ENCODE measurements at regions not wholly inside any gene's neighbourhood (a gene's known extent, or its start where the extent isn't known, plus 50 kb on each side); places are given as distances from the start of the nearest gene placed in this dataset.

DNA sequence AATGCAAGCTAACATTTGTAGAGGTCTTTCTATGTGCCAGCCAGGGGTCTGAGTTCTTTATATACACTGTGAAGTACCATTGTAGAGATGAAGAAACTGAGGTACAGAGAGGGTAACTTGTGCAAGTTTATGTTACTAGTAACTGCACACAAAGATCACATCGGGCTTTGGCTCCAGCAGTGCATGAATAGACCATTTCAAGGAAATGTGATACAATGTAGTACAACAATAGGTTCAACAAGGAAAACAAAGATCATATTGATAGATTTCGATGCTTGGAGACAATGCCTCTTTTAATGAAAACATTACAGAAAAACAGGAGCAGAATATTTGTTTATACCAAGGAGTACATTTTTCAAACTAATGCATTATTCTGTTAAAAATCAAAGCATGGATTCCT lies 115.3 kb downstream of the POLR2M start:
- in situ Hi-C loops (cut with HindIII; ENCODE audit: low sequenced_read_pairs) = no loop called here

- in situ Hi-C loops (cut with HindIII; ENCODE audit: low sequenced_read_pairs) = no loop called here
Observed at GRCh38 chr15:57823325-57823882, 116.9 kb downstream of the POLR2M start.

- in situ Hi-C loops (cut with HindIII; ENCODE audit: low sequenced_read_pairs) = no loop called here
Observed at GRCh38 chr15:57824186-57824585, 117.7 kb downstream of the POLR2M start.

DNA sequence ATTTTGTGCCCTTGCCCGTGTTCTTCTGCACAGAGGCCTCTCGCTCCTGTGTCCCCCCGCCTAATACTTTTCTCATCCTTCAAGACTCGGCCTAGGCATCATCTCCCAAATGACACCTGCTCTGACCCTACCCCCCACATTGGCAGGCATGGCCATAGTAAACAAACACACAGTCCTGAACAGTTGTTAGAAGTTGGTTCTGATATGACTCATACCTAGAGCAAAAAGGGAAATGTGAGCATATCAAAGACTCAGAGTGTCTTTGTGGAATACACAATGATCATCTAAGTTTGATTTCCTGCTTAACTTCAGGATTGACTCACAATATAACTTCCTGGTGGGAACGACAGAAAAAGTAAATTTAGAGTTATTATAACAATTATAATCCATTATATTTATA lies 120.5 kb downstream of the POLR2M start:
- in situ Hi-C loops (cut with HindIII; ENCODE audit: low sequenced_read_pairs) = no loop called here

GRCh38 chr15:57827971-57828370 lies 121.5 kb downstream of the POLR2M start:
- in situ Hi-C loops (cut with HindIII; ENCODE audit: low sequenced_read_pairs) = no loop called here

DNA sequence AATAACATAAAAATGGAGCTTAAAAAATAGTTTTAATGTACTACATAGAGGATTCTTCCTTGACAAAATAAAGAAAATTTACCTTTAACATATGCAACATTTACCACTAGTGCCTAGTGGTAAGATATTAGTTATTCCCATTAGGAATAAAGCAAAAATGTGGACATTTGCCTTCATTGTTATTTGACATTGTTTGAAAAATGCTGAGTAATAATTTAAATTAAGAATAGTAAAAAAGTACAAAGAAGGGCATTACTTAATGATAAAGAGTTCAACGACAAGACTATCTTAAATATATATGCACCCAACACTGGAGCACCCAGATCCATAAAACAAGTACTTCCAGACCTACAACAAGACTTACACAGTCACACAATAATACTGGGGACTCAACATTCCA lies 125.7 kb downstream of the POLR2M start:
- in situ Hi-C loops (cut with HindIII; ENCODE audit: low sequenced_read_pairs) = no loop called here

DNA sequence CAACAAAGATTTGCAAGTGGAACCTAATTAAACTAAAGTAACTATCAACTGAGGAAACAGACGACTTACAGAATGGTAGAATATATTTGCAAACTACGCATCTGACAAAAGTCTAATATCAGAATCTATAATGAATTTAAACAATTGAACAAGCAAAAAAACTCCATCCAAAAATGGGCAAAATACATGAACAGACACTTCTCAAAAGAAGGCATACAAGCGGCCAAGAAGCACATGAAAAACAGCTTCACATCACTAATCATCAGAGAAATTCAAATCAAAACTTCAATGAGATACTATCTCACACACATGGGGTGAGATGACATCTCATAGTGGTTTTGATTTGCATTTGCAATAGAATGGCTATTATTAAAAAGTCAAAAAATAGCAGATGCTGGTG lies 128.6 kb downstream of the POLR2M start:
- in situ Hi-C loops (cut with HindIII; ENCODE audit: low sequenced_read_pairs) = no loop called here

DNA sequence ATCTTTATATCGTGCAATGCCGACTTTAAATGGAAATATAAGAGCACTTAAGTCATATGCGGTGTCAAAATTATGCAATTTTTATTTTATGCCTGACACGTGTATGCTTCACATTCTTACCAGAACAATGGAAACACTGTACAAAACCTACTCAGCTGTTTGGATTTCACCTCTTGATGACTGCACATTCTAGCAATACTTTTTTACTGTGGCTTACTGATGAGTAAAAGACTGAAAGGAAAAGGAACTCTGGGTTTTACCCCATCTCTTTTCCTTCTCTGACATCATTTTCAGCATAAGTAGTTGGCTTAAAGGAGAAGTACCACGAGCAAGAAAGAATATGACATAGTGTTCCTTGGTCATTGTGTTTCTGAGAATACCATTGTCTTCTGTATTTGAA lies 142.8 kb downstream of the POLR2M start:
- in situ Hi-C loops (cut with HindIII; ENCODE audit: low sequenced_read_pairs) = no loop called here

- in situ Hi-C loops (cut with HindIII; ENCODE audit: low sequenced_read_pairs) = no loop called here
Observed at GRCh38 chr15:57854531-57854930, 148.0 kb downstream of the POLR2M start.

DNA sequence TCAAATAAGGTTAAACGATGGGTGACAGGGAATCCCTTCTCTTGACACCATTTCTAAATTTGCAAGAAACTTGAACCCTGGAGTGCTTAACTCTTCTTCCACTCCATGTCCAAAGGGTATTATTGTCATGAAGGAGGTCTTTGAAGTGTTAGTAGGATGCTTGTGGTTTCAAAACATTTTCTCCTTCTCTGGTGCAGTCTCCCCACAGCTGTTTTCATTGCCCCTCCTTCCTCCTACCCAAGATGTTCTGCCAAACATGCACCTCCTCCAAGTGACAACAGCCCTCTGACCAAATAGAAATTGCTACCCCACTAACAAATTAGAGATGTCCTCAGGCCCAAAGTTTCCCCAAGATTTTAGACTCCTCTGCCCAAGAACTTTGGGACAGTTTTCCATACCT lies 151.4 kb downstream of the POLR2M start:
- in situ Hi-C loops (cut with HindIII; ENCODE audit: low sequenced_read_pairs) = no loop called here

GRCh38 chr15:57859130-57859685 lies 152.7 kb downstream of the POLR2M start:
- in situ Hi-C loops (cut with HindIII; ENCODE audit: low sequenced_read_pairs) = no loop called here

- in situ Hi-C loops (cut with HindIII; ENCODE audit: low sequenced_read_pairs) = no loop called here
Observed at GRCh38 chr15:57861034-57861638, 154.6 kb downstream of the POLR2M start.

DNA sequence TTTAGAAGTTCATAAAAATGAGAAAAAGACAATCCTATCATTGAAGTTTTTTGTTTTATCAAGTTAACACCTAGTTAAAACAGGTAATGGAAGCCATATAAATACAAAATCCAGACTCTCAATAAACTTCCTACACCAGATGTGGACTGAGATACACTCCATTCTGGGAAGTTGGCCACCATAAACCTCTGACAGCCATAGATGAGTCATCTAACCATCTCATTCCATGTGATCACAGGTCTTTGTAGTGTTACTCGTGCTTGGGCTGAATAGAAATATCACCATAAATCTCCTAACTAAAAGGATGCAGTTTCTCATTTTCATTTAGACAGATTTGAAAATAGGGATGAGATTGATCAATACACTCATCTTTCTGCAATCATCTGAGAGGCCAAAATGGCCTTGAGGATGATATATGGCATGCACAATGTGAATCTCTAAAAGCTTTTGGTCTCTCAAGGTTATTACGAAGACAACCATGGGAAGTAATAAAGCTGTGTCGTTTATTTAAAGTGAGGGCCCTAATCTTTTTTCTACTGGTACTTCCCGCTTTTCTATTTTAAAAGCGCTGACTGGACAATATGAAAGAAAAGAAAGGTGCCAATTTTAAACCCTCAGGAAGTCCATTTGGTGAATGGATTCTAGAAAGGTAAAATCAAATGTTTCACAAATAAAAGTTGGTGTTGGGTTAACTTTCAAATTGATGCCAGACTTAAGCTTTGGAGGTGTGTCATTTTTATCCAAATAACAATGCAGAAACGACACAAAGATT lies 155.5 kb downstream of the POLR2M start:
- in situ Hi-C loops (cut with HindIII; ENCODE audit: low sequenced_read_pairs) = no loop called here

GRCh38 chr15:57862761-57863160 lies 156.2 kb downstream of the POLR2M start:
- in situ Hi-C loops (cut with HindIII; ENCODE audit: low sequenced_read_pairs) = no loop called here

GRCh38 chr15:57865294-57865693 lies 158.8 kb downstream of the POLR2M start:
- in situ Hi-C loops (cut with HindIII; ENCODE audit: low sequenced_read_pairs) = loop anchor here (5.0 kb wide), 2 partner anchors 73 to 118 kb away; no protein-coding TSS in a partner anchor

GRCh38 chr15:57866149-57866736 lies 159.7 kb downstream of the POLR2M start:
- in situ Hi-C loops (cut with HindIII; ENCODE audit: low sequenced_read_pairs) = loop anchor here (5.0 kb wide), 2 partner anchors 74 to 119 kb away; no protein-coding TSS in a partner anchor

- in situ Hi-C loops (cut with HindIII; ENCODE audit: low sequenced_read_pairs) = loop anchor here (5.0 kb wide), 2 partner anchors 76 to 121 kb away; no protein-coding TSS in a partner anchor
Observed at GRCh38 chr15:57867970-57868798, 161.7 kb downstream of the POLR2M start.

DNA sequence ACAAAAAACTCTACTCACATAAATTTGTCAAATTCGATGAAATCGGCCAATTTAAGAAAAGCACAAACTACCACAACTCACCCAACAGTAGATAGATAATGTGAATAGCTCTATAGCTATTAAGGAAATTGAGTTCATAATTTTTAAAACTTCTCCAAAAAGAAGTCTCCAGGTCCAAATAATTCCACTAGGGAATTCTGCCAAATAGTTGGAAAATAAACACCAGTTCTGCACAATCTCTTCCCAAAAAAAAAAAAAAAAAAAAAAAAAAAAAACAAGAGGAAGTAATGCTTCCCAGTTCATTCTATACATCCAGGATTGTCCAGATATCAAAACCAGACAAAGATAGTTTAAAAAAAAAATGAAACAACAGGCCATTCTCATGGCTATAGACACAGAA lies 164.2 kb downstream of the POLR2M start:
- in situ Hi-C loops (cut with HindIII; ENCODE audit: low sequenced_read_pairs) = no loop called here

- in situ Hi-C loops (cut with HindIII; ENCODE audit: low sequenced_read_pairs) = no loop called here
Observed at GRCh38 chr15:57872281-57873030, 165.9 kb downstream of the POLR2M start.
